Esophagus squamous epithelium (tissue), 4 donors: ENCODE measurements at regions not wholly inside any gene's neighbourhood (a gene's known extent, or its start where the extent isn't known, plus 50 kb on each side); places are given as distances from the start of the nearest gene placed in this dataset.

Experiments
- CTCF ChIP-seq, 6 experiments: fragments of 450-650 bp in 4 of 6; fragments of 200-600 bp in 2 of 6; sonication (generic) in 2 of 6; IDR thresholded peaks; one replicate each; pipeline ENCODE4 v1.5.1; 2016 to 2019; ENCODE audit warnings: antibody characterized with exemption in 6 of 6, mild to moderate bottlenecking in 4 of 6, moderate library complexity in 4 of 6
- POLR2A ChIP-seq, 4 donors: fragments of 450-650 bp; IDR thresholded peaks; one replicate each; pipeline ENCODE4 v1.6.1; 2017; ENCODE audit warnings: antibody characterized with exemption in 4 of 4, mild to moderate bottlenecking in 4 of 4, moderate library complexity in 3 of 4

DNA sequence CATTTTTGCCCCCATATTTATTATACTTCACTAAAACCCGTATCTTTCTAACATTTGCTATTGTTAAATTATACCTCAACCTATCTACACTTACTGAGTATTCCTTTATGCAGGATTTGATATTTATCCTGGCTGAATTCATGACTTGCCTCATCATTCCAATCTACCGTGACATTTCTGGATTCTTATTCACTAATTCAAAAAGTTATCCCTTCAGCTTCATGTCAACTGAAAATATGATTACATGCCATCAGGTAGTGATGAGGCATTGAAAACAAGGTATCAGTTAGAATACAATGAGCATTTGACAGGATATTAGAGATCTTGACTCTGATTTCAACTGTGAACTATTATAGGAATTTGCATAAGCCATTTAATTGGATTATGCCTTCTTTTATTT lies 2171.9 kb upstream of the WWC1 start:
- no peak for TF ChIP-seq CTCF (IDR thresholded peaks at IDR 0.05)
- no peak for TF ChIP-seq POLR2A (IDR thresholded peaks at IDR 0.05)
